ENCODE measurements at regions not wholly inside any gene's neighbourhood (a gene's known extent, or its start where the extent isn't known, plus 50 kb on each side); places are given as distances from the start of the nearest gene placed in this dataset.

GRCh38 chr6:164578616-164579015 is 730.8 kb downstream of the C6orf118 start:
- TF ChIP-seq, protein P1, sequence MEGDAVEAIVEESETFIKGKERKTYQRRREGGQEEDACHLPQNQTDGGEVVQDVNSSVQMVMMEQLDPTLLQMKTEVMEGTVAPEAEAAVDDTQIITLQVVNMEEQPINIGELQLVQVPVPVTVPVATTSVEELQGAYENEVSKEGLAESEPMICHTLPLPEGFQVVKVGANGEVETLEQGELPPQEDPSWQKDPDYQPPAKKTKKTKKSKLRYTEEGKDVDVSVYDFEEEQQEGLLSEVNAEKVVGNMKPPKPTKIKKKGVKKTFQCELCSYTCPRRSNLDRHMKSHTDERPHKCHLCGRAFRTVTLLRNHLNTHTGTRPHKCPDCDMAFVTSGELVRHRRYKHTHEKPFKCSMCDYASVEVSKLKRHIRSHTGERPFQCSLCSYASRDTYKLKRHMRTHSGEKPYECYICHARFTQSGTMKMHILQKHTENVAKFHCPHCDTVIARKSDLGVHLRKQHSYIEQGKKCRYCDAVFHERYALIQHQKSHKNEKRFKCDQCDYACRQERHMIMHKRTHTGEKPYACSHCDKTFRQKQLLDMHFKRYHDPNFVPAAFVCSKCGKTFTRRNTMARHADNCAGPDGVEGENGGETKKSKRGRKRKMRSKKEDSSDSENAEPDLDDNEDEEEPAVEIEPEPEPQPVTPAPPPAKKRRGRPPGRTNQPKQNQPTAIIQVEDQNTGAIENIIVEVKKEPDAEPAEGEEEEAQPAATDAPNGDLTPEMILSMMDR (conservative IDR thresholded peaks at IDR 0.05) = no peak

GRCh38 chr6:164570801-164571200 is 738.6 kb downstream of the C6orf118 start:
- no peak overlapping the region for H3K27ac ChIP-seq
- TF ChIP-seq, protein P1 (conservative IDR thresholded peaks at IDR 0.05) = no peak

More at GRCh38 chr6:164578616-164579015, 730.8 kb downstream of the C6orf118 start:
- no peak overlapping the region for H3K27ac ChIP-seq

DNA sequence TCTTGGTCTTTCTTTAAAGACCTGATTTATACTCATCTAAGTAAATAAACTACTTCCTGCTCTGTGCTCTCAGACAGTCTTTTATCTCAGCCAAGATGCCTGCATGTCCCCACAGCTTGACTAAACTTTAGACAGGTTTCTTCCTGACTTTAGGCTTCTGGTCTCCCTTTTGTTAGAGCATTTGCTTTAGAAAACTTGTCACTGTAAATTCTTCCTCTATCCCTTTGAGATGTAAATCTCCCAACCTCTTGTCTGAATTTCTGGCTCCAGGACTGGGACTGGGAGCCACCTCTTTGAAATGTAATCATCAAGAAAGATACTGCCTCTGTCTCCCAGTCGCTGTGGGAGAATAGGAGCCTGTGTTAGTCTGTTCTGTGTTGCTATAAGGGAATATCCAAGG is 739.9 kb downstream of the C6orf118 start:
- TF ChIP-seq, protein P1 (conservative IDR thresholded peaks at IDR 0.05) = no peak
- no peak overlapping the region for H3K27ac ChIP-seq

GRCh38 chr6:164563924-164564323 is 745.5 kb downstream of the C6orf118 start:
- H3K27ac ChIP-seq = no peak overlapping the region
- TF ChIP-seq, protein P1 (conservative IDR thresholded peaks at IDR 0.05) = no peak

DNA sequence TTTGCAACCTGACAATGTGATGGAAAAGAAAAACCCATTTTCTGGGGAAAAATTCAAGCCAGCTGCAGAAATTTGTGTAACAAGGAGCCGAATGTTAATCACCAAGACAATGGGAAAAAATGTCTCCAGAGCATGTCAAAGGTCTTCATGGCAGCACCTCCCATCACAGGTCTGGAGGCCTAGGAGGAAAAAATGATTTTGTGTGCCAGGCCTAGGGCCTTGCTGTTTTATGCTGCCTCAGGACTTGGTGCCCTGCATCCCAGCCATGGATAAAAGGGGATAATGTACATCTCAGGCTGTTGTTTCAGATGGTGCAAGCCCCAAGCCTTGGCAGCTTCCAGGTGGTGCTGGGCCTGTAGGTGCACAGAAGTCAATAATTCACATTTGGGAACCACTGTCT is 747.7 kb downstream of the C6orf118 start:
- no peak overlapping the region for H3K27ac ChIP-seq
- TF ChIP-seq, protein P1 (conservative IDR thresholded peaks at IDR 0.05) = no peak

- TF ChIP-seq, protein P1 (conservative IDR thresholded peaks at IDR 0.05) = no peak
- H3K27ac ChIP-seq = no peak overlapping the region
Measured at GRCh38 chr6:164554700-164555476, 754.5 kb downstream of the C6orf118 start.

- TF ChIP-seq, protein P1 (conservative IDR thresholded peaks at IDR 0.05) = no peak
- H3K27ac ChIP-seq = no peak overlapping the region
Measured at GRCh38 chr6:164554226-164554625, 755.2 kb downstream of the C6orf118 start.
